ENCODE measurements at regions not wholly inside any gene's neighbourhood (a gene's known extent, or its start where the extent isn't known, plus 50 kb on each side); places are given as distances from the start of the nearest gene placed in this dataset.

DNA sequence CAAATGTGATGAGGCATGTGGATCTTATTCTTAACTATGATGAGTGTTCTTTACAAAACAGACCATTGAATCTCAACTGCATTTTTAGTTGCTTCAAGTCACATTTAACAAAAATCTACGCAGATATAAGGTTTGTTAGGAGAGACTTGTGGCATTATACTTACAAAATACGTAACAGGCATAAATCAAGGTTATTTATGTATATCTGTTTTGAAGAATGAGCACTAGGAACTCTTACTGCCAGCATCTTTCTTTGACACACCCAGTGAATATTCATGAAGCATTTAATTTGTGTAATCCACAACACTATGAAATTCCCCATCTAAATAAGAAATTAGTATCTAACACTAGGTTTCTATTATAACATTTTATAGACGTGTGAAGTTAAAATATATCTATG is 186.3 kb downstream of the FAT4 start:
- no peak for DNase-seq
- H3K4me1 ChIP-seq (ENCODE audit: control insufficient read depth, insufficient read depth, low read length): no peaks in the 10 kb centered on the region
- H3K4me3 ChIP-seq (ENCODE audit: low read length): no peak overlapping the region
- no peaks in the 10 kb centered on the region for H3K9me3 ChIP-seq (replicated peaks; ENCODE audit: control insufficient read depth, low read depth, low read length)
- H3K36me3 ChIP-seq (ENCODE audit: control insufficient read depth, insufficient read depth, low read length): no peaks in the 10 kb centered on the region
- no peak overlapping the region for H3K27ac ChIP-seq (ENCODE audit: low read length)
- no peaks in the 10 kb centered on the region for H3K27me3 ChIP-seq (ENCODE audit: control insufficient read depth, insufficient read depth, low read length)
- WGBS (ENCODE audit: insufficient coverage): no CpG with 5 or more reads among the region's 3 CpGs

DNA sequence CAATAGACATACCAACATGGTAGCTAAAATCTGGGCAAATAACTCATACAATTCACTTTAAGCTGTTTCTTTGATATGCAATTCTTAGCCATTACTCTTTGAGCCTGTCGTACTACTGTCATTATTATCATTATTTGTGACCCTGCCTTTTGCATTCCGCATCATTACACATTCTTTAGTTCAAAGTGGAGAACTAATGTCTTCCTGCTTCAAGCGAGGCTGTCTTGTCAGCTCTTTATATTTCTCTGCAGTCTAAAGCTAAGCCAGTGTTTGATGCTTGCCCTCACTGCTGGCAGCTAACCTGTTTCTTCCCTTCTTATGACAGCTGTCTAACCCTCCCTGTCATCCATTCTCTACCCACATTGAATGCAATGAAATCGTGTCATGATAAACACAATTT is 186.8 kb downstream of the FAT4 start:
- Histone ChIP-seq H3K27me3 (ENCODE audit: control insufficient read depth, insufficient read depth, low read length) (no peaks in the 10 kb centered on the region), H3K27ac (ENCODE audit: low read length) (no peak overlapping the region), H3K36me3 (ENCODE audit: control insufficient read depth, insufficient read depth, low read length) (no peaks in the 10 kb centered on the region), H3K4me3 (ENCODE audit: low read length) (no peak overlapping the region), H3K4me1 (ENCODE audit: control insufficient read depth, insufficient read depth, low read length) (no peaks in the 10 kb centered on the region), H3K9me3 (replicated peaks; ENCODE audit: control insufficient read depth, low read depth, low read length) (no peaks in the 10 kb centered on the region)
- DNase-seq: no peak
- WGBS (ENCODE audit: insufficient coverage): 73% methylated on average over 4 of the region's 4 CpGs

GRCh38 chr4:125505621-125506020 is 190.9 kb downstream of the FAT4 start:
- Histone ChIP-seq H3K9me3 (replicated peaks; ENCODE audit: control insufficient read depth, low read depth, low read length) (no peaks in the 10 kb centered on the region), H3K4me3 (ENCODE audit: low read length) (no peak overlapping the region), H3K27ac (ENCODE audit: low read length) (no peak overlapping the region), H3K36me3 (ENCODE audit: control insufficient read depth, insufficient read depth, low read length) (no peaks in the 10 kb centered on the region), H3K27me3 (ENCODE audit: control insufficient read depth, insufficient read depth, low read length) (no peaks in the 10 kb centered on the region), H3K4me1 (ENCODE audit: control insufficient read depth, insufficient read depth, low read length) (no peaks in the 10 kb centered on the region)
- peak; percentile 84 for DNase-seq
- 55% methylated on average over 3 of the region's 4 CpGs for WGBS (ENCODE audit: insufficient coverage)

GRCh38 chr4:125507141-125507540 is 192.4 kb downstream of the FAT4 start:
- Histone ChIP-seq H3K4me3 (ENCODE audit: low read length) (no peak overlapping the region), H3K9me3 (replicated peaks; ENCODE audit: control insufficient read depth, low read depth, low read length) (no peaks in the 10 kb centered on the region), H3K27me3 (ENCODE audit: control insufficient read depth, insufficient read depth, low read length) (no peaks in the 10 kb centered on the region), H3K4me1 (ENCODE audit: control insufficient read depth, insufficient read depth, low read length) (no peaks in the 10 kb centered on the region), H3K36me3 (ENCODE audit: control insufficient read depth, insufficient read depth, low read length) (no peaks in the 10 kb centered on the region), H3K27ac (ENCODE audit: low read length) (no peak overlapping the region)
- DNase-seq: no peak

- Histone ChIP-seq H3K4me1 (ENCODE audit: control insufficient read depth, insufficient read depth, low read length) (no peaks in the 10 kb centered on the region), H3K27ac (ENCODE audit: low read length) (no peak overlapping the region), H3K9me3 (replicated peaks; ENCODE audit: control insufficient read depth, low read depth, low read length) (peaks cover 2% of the 10 kb centered on the region), H3K27me3 (ENCODE audit: control insufficient read depth, insufficient read depth, low read length) (no peaks in the 10 kb centered on the region), H3K36me3 (ENCODE audit: control insufficient read depth, insufficient read depth, low read length) (no peaks in the 10 kb centered on the region), H3K4me3 (ENCODE audit: low read length) (no peak overlapping the region)
- no peak for DNase-seq
- WGBS (ENCODE audit: insufficient coverage): 100% methylated on average over 2 of the region's 3 CpGs
Observed at GRCh38 chr4:125511715-125512114, 197.0 kb downstream of the FAT4 start.

GRCh38 chr4:125515016-125515415 is 200.3 kb downstream of the FAT4 start:
- Histone ChIP-seq H3K36me3 (ENCODE audit: control insufficient read depth, insufficient read depth, low read length) (no peaks in the 10 kb centered on the region), H3K27me3 (ENCODE audit: control insufficient read depth, insufficient read depth, low read length) (no peaks in the 10 kb centered on the region), H3K9me3 (replicated peaks; ENCODE audit: control insufficient read depth, low read depth, low read length) (peaks cover 2% of the 10 kb centered on the region), H3K27ac (ENCODE audit: low read length) (no peak overlapping the region), H3K4me1 (ENCODE audit: control insufficient read depth, insufficient read depth, low read length) (no peaks in the 10 kb centered on the region), H3K4me3 (ENCODE audit: low read length) (no peak overlapping the region)
- WGBS (ENCODE audit: insufficient coverage): no CpG with 5 or more reads among the region's 1 CpG
- DNase-seq: no peak

DNA sequence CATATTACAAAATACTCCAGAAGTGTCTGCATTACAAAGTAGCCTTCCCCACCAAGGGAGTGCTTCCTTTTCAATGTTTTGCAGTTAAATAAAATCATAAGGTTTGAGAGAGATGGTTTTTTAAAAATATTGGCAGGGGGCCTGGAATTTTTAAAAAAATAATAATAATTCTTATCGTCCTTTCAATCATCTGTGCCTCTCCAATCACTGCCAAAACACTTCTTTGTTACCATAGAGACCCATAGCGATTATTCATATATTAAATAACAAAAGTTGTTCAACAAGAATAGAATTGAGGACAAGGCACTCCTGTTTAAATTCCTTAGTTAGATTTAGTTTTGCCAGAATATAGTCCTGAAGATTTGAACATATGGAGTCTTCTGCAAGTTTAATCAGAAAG is 203.1 kb downstream of the FAT4 start:
- DNase-seq: peak; percentile 72
- Histone ChIP-seq H3K36me3 (ENCODE audit: control insufficient read depth, insufficient read depth, low read length) (no peaks in the 10 kb centered on the region), H3K27ac (ENCODE audit: low read length) (no peak overlapping the region), H3K27me3 (ENCODE audit: control insufficient read depth, insufficient read depth, low read length) (no peaks in the 10 kb centered on the region), H3K4me3 (ENCODE audit: low read length) (no peak overlapping the region), H3K9me3 (replicated peaks; ENCODE audit: control insufficient read depth, low read depth, low read length) (peaks cover 2% of the 10 kb centered on the region), H3K4me1 (ENCODE audit: control insufficient read depth, insufficient read depth, low read length) (no peaks in the 10 kb centered on the region)
- no CpG with 5 or more reads among the region's 2 CpGs for WGBS (ENCODE audit: insufficient coverage)

GRCh38 chr4:125518281-125518680 is 203.5 kb downstream of the FAT4 start:
- Histone ChIP-seq H3K36me3 (ENCODE audit: control insufficient read depth, insufficient read depth, low read length) (no peaks in the 10 kb centered on the region), H3K27me3 (ENCODE audit: control insufficient read depth, insufficient read depth, low read length) (no peaks in the 10 kb centered on the region), H3K4me3 (ENCODE audit: low read length) (no peak overlapping the region), H3K27ac (ENCODE audit: low read length) (no peak overlapping the region), H3K4me1 (ENCODE audit: control insufficient read depth, insufficient read depth, low read length) (no peaks in the 10 kb centered on the region), H3K9me3 (replicated peaks; ENCODE audit: control insufficient read depth, low read depth, low read length) (peaks cover 2% of the 10 kb centered on the region)
- whole genome bisulfite sequencing (ENCODE audit: insufficient coverage): no CpG with 5 or more reads among the region's 1 CpG
- no peak for DNase-seq

- Histone ChIP-seq H3K9me3 (replicated peaks; ENCODE audit: control insufficient read depth, low read depth, low read length) (peaks cover 2% of the 10 kb centered on the region), H3K4me3 (ENCODE audit: low read length) (no peak overlapping the region), H3K36me3 (ENCODE audit: control insufficient read depth, insufficient read depth, low read length) (no peaks in the 10 kb centered on the region), H3K4me1 (ENCODE audit: control insufficient read depth, insufficient read depth, low read length) (no peaks in the 10 kb centered on the region), H3K27ac (ENCODE audit: low read length) (no peak overlapping the region), H3K27me3 (ENCODE audit: control insufficient read depth, insufficient read depth, low read length) (no peaks in the 10 kb centered on the region)
- no CpG with 5 or more reads among the region's 6 CpGs for WGBS (ENCODE audit: insufficient coverage)
- no peak for DNase-seq
Observed at GRCh38 chr4:125519371-125520146, 204.8 kb downstream of the FAT4 start.

- 82% methylated on average over 3 of the region's 5 CpGs for WGBS (ENCODE audit: insufficient coverage)
- H3K36me3 ChIP-seq (ENCODE audit: control insufficient read depth, insufficient read depth, low read length): no peaks in the 10 kb centered on the region
- DNase-seq: no peak
- no peaks in the 10 kb centered on the region for H3K27me3 ChIP-seq (ENCODE audit: control insufficient read depth, insufficient read depth, low read length)
- H3K4me1 ChIP-seq (ENCODE audit: control insufficient read depth, insufficient read depth, low read length): no peaks in the 10 kb centered on the region
- H3K4me3 ChIP-seq (ENCODE audit: low read length): no peak overlapping the region
- H3K9me3 ChIP-seq (replicated peaks; ENCODE audit: control insufficient read depth, low read depth, low read length): no peaks in the 10 kb centered on the region
- no peak overlapping the region for H3K27ac ChIP-seq (ENCODE audit: low read length)
Observed at GRCh38 chr4:125520258-125520990, 205.7 kb downstream of the FAT4 start.
